ENCODE measurements at regions not wholly inside any gene's neighbourhood (a gene's known extent, or its start where the extent isn't known, plus 50 kb on each side); places are given as distances from the start of the nearest gene placed in this dataset.

- FAIRE-seq = no peak
- DNase-seq (ENCODE audit: low spot score in 2 of 2) = no peak
Observed at GRCh38 chr12:126644236-126645020, 1579.2 kb downstream of the AACS start.

GRCh38 chr12:126648074-126648473, 1582.8 kb downstream of the AACS start:
- FAIRE-seq (no peak), DNase-seq (ENCODE audit: low spot score in 2 of 2) (no peak)

- FAIRE-seq = no peak
- no peak for DNase-seq (ENCODE audit: low spot score in 2 of 2)
Observed at GRCh38 chr12:126651133-126651532, 1585.9 kb downstream of the AACS start.

- FAIRE-seq (no peak), DNase-seq (ENCODE audit: low spot score in 2 of 2) (no peak)
Observed at GRCh38 chr12:126663304-126664094, 1598.3 kb downstream of the AACS start.

- FAIRE-seq = no peak
- DNase-seq (ENCODE audit: low spot score in 2 of 2) = no peak
Observed at GRCh38 chr12:126667339-126667738, 1599.6 kb upstream of the TMEM132C start.

- FAIRE-seq = no peak
- DNase-seq (ENCODE audit: low spot score in 2 of 2) = no peak
Observed at GRCh38 chr12:126668538-126668937, 1598.4 kb upstream of the TMEM132C start.

- DNase-seq (ENCODE audit: low spot score in 2 of 2) (no peak), FAIRE-seq (no peak)
Observed at GRCh38 chr12:126668961-126669360, 1598.0 kb upstream of the TMEM132C start.

- no peak for FAIRE-seq
- peak in 1 of 2 donors; percentile 4 for DNase-seq (ENCODE audit: low spot score in 2 of 2)
Observed at GRCh38 chr12:126676434-126676833, 1590.5 kb upstream of the TMEM132C start.

- no peak for DNase-seq (ENCODE audit: low spot score in 2 of 2)
- no peak for FAIRE-seq
Observed at GRCh38 chr12:126681676-126682075, 1585.3 kb upstream of the TMEM132C start.

- DNase-seq (ENCODE audit: low spot score in 2 of 2) (no peak), FAIRE-seq (no peak)
Observed at GRCh38 chr12:126684703-126685102, 1582.3 kb upstream of the TMEM132C start.

GRCh38 chr12:126685636-126686035, 1581.3 kb upstream of the TMEM132C start:
- DNase-seq (ENCODE audit: low spot score in 2 of 2) = no peak
- no peak for FAIRE-seq

GRCh38 chr12:126688556-126688955, 1578.4 kb upstream of the TMEM132C start:
- FAIRE-seq = no peak
- no peak for DNase-seq (ENCODE audit: low spot score in 2 of 2)

GRCh38 chr12:126700096-126700495, 1566.9 kb upstream of the TMEM132C start:
- FAIRE-seq = no peak
- no peak for DNase-seq (ENCODE audit: low spot score in 2 of 2)

- DNase-seq (ENCODE audit: low spot score in 2 of 2) (no peak), FAIRE-seq (no peak)
Observed at GRCh38 chr12:126704609-126705008, 1562.4 kb upstream of the TMEM132C start.

- DNase-seq (ENCODE audit: low spot score in 2 of 2) (no peak), FAIRE-seq (no peak)
Observed at GRCh38 chr12:126706300-126706699, 1560.7 kb upstream of the TMEM132C start.

GRCh38 chr12:126708492-126708896, 1558.5 kb upstream of the TMEM132C start:
- FAIRE-seq (no peak), DNase-seq (ENCODE audit: low spot score in 2 of 2) (no peak)

GRCh38 chr12:126718365-126718764, 1548.6 kb upstream of the TMEM132C start:
- FAIRE-seq (no peak), DNase-seq (ENCODE audit: low spot score in 2 of 2) (no peak)

- no peak for FAIRE-seq
- no peak for DNase-seq (ENCODE audit: low spot score in 2 of 2)
Observed at GRCh38 chr12:126719912-126720705, 1546.9 kb upstream of the TMEM132C start.

GRCh38 chr12:126726481-126727217, 1540.3 kb upstream of the TMEM132C start:
- FAIRE-seq (no peak), DNase-seq (ENCODE audit: low spot score in 2 of 2) (no peak)

Measured in frontal cortex (tissue), 3 donors.